Pancreas (tissue), 10 donors: ENCODE measurements at regions not wholly inside any gene's neighbourhood (a gene's known extent, or its start where the extent isn't known, plus 50 kb on each side); places are given as distances from the start of the nearest gene placed in this dataset.

Experiments
- ATAC-seq, 4 donors: fragments of 200-7000 bp; cut with Tn5 transposase; one replicate each; pipeline versions ENCODE4 v1.8.0 to v1.9.1; 2020; ENCODE audit warnings: mild to moderate bottlenecking in 4 of 4, moderate library complexity in 4 of 4
- DNase-seq, 6 donors: peaks; one replicate each; pipeline ENCODE4 v3.0.0-alpha.2; 2020
- FAIRE-seq: peaks from 2 replicates; lab custom pipeline; 2012; peaks lifted over from hg19 to GRCh38; lab: Jason Lieb, UNC
- H3K27ac ChIP-seq, 4 donors: fragments of 200-600 bp; sonication (generic); 1 replicate in 3 of 4; 2 replicates in 1 of 4; pipeline versions ENCODE4 v1.5.0 to v1.8.0; 2020
- H3K27me3 ChIP-seq, 4 donors: fragments of 200-600 bp; one replicate each; pipeline ENCODE4 v1.8.0; 2021
- H3K36me3 ChIP-seq, 3 donors: fragments of 200-600 bp; sonication (generic) in 1 of 3; one replicate each; pipeline versions ENCODE4 v1.5.0 to v1.8.0; 2020 to 2021
- H3K4me1 ChIP-seq, 3 donors: fragments of 200-600 bp; one replicate each; pipeline ENCODE4 v1.8.0; 2021
- H3K4me3 ChIP-seq, 4 donors: fragments of 200-600 bp; sonication (generic) in 2 of 4; one replicate each; pipeline versions ENCODE4 v1.5.0 to v1.8.0; 2020 to 2021
- H3K9me3 ChIP-seq, 4 donors: fragments of 200-600 bp; one replicate each; pipeline ENCODE4 v1.8.0; 2021
- CTCF ChIP-seq, 4 donors: fragments of 200-600 bp; sonication (generic) in 3 of 4; IDR thresholded peaks; one replicate each; pipeline versions ENCODE4 v1.5.0 to v1.8.0; 2021; ENCODE audit warnings: antibody characterized with exemption in 4 of 4
- WGBS, 2 donors: extraction: QIAGEN DNeasy Blood & Tissue Kit; methylation state at CpG; one replicate each; pipeline ENCODE4 v1.1.7; 2013; 5-methylcytosine and 5-hydroxymethylcytosine counted together
- intact Hi-C, 3 donors: fragments of 100-400 bp; cut with DNase I; formaldehyde crosslinking; loops; one replicate each; pipeline versions ENCODE4 v1.11.1 to v1.14.2; 2022
- donor health status: healthy with polysubstance abuse.
- donor health status: DM: no; HTN: no; CAD: no; lungs with moderate emphysema.
- donor health status: DM: no; HTN: no; CAD: no.
- donor health status: control.
- donor health status: control.
- donor health status: Bipolar disorder and iron deficiency.
- donor health status: DM: yes; HTN: yes; CAD: no.
- donor health status: DM: no; HTN: no; CAD: no.
- donor health status: DM: no; HTN: no; CAD: no.
- donor health status: DM: yes; HTN: yes; CAD: no.

- FAIRE-seq (peak; percentile 26), ATAC-seq (peak; percentile 61 to 76 (median 67)), DNase-seq (peak in 4 of 6 donors; percentile 39 to 49 (median 40))
- H3K4me3 ChIP-seq: peak overlapping the region in 2 of 4 donors; percentile 15 to 17
- intact Hi-C loops: no loop called here
- no peaks in the 10 kb centered on the region for H3K9me3 ChIP-seq
- H3K36me3 ChIP-seq: no peaks in the 10 kb centered on the region
- no peak for TF ChIP-seq CTCF (IDR thresholded peaks at IDR 0.05)
- no peaks in the 10 kb centered on the region for H3K27me3 ChIP-seq
- WGBS, 2 donors: 6 to 9% methylated on average over 4 of the region's 4 CpGs
- H3K27ac ChIP-seq: peak overlapping the region; percentile 0 to 62 (median 56)
- H3K4me1 ChIP-seq: peaks cover 3 to 26% (median 3%) of the 10 kb centered on the region in 3 donors
These were observed 690.4 kb downstream of the USP25 start for GRCh38 chr21:16420031-16420724.

GRCh38 chr21:16421007-16421406 lies 691.2 kb downstream of the USP25 start:
- no peaks in the 10 kb centered on the region for H3K36me3 ChIP-seq
- H3K27me3 ChIP-seq: no peaks in the 10 kb centered on the region
- no peak for DNase-seq
- H3K9me3 ChIP-seq: no peaks in the 10 kb centered on the region
- FAIRE-seq: peak; percentile 59
- H3K4me1 ChIP-seq: peaks cover 3 to 26% (median 3%) of the 10 kb centered on the region in 3 donors
- no peak for ATAC-seq
- 55 to 60% methylated on average over 2 of the region's 2 CpGs for WGBS, 2 donors
- no peak overlapping the region for H3K27ac ChIP-seq
- intact Hi-C loops: no loop called here
- TF ChIP-seq CTCF (IDR thresholded peaks at IDR 0.05): no peak
- peak overlapping the region in 1 of 4 donors; percentile 17 for H3K4me3 ChIP-seq

- H3K27me3 ChIP-seq: no peaks in the 10 kb centered on the region
- 82 to 92% methylated on average over 3 of the region's 3 CpGs for WGBS, 2 donors
- H3K36me3 ChIP-seq: no peaks in the 10 kb centered on the region
- no peaks in the 10 kb centered on the region for H3K9me3 ChIP-seq
- no peak for ATAC-seq
- no peak overlapping the region for H3K27ac ChIP-seq
- H3K4me1 ChIP-seq: peaks cover 3 to 26% (median 3%) of the 10 kb centered on the region in 3 donors
- FAIRE-seq: no peak
- DNase-seq: no peak
- intact Hi-C loops: no loop called here
- TF ChIP-seq CTCF (IDR thresholded peaks at IDR 0.05): no peak
- H3K4me3 ChIP-seq: no peak overlapping the region
These were observed 692.2 kb downstream of the USP25 start for GRCh38 chr21:16421965-16422364.

GRCh38 chr21:16422702-16423101 lies 692.9 kb downstream of the USP25 start:
- WGBS, 2 donors: 30 to 34% methylated on average over 2 of the region's 2 CpGs
- DNase-seq: no peak
- intact Hi-C loops: no loop called here
- Histone ChIP-seq H3K27me3 (no peaks in the 10 kb centered on the region), H3K27ac (no peak overlapping the region), H3K4me1 (peaks cover 3 to 26% (median 3%) of the 10 kb centered on the region in 3 donors), H3K36me3 (no peaks in the 10 kb centered on the region), H3K9me3 (no peaks in the 10 kb centered on the region), H3K4me3 (no peak overlapping the region)
- FAIRE-seq: no peak
- no peak for ATAC-seq
- TF ChIP-seq CTCF (IDR thresholded peaks at IDR 0.05): no peak

GRCh38 chr21:16423921-16424320 lies 694.1 kb downstream of the USP25 start:
- no peaks in the 10 kb centered on the region for H3K36me3 ChIP-seq
- no peak for DNase-seq
- intact Hi-C loops: no loop called here
- no peak for ATAC-seq
- no peaks in the 10 kb centered on the region for H3K9me3 ChIP-seq
- H3K27ac ChIP-seq: no peak overlapping the region
- H3K27me3 ChIP-seq: no peaks in the 10 kb centered on the region
- TF ChIP-seq CTCF (IDR thresholded peaks at IDR 0.05): no peak
- FAIRE-seq: no peak
- 27 to 33% methylated on average over 4 of the region's 4 CpGs for WGBS, 2 donors
- peaks cover 0 to 20% (median 3%) of the 10 kb centered on the region in 3 donors for H3K4me1 ChIP-seq
- H3K4me3 ChIP-seq: no peak overlapping the region
